Motor neuron (in vitro differentiated cells): ENCODE measurements at regions not wholly inside any gene's neighbourhood (a gene's known extent, or its start where the extent isn't known, plus 50 kb on each side); places are given as distances from the start of the nearest gene placed in this dataset.
A peak's percentile ranks its signal among the peaks of the same experiment; 100 is the strongest.

Experiments
- ATAC-seq, 8 experiments: fragments of 200-7000 bp; cut with Tn5 transposase; replicated peaks in 6 of 8; 2 replicates each; pipeline ENCODE4 v1.8.0; 2021; ENCODE audit warnings: mild to moderate bottlenecking in 8 of 8, moderate library complexity in 8 of 8
- H3K27ac ChIP-seq, 2 donors: fragments of 250-450 bp; sonication (Bioruptor Pico); 2 replicates each; pipeline ENCODE4 v1.9.0; 2021; ENCODE audit warnings: antibody characterized with exemption in 2 of 2, mild to moderate bottlenecking in 2 of 2, moderate library complexity in 1 of 2
- H3K4me1 ChIP-seq, 2 donors: fragments of 250-450 bp; sonication (Bioruptor Pico); replicated peaks in 1 of 2; 2 replicates each; pipeline ENCODE4 v1.6.1; 2021; ENCODE audit warnings: antibody characterized with exemption in 2 of 2, mild to moderate bottlenecking in 2 of 2, moderate library complexity in 1 of 2
- H3K4me3 ChIP-seq, 5 donors: fragments of 250-450 bp; sonication (Bioruptor Pico); 2 replicates each; pipeline ENCODE4 v1.9.0; 2021; ENCODE audit warnings: antibody characterized with exemption in 5 of 5, mild to moderate bottlenecking in 5 of 5, moderate library complexity in 4 of 5
- whole genome bisulfite sequencing, 10 experiments: fragments of 450-650 bp; shearing (Covaris generic); methylation state at CpG; one replicate each; pipeline ENCODE4 v1.0.0; 2022; 5-methylcytosine and 5-hydroxymethylcytosine counted together
- in situ Hi-C, 9 experiments: fragments of 400-800 bp; cut with MboI; loops; one replicate each; pipeline ENCODE4 v1.15.0; 2021; ENCODE audit warnings: low sequenced_read_pairs in 9 of 9, low pct_unique_long_range_greater_than_20kb in 2 of 9; ENCODE audit not compliant: unreplicated experiment in 9 of 9

DNA sequence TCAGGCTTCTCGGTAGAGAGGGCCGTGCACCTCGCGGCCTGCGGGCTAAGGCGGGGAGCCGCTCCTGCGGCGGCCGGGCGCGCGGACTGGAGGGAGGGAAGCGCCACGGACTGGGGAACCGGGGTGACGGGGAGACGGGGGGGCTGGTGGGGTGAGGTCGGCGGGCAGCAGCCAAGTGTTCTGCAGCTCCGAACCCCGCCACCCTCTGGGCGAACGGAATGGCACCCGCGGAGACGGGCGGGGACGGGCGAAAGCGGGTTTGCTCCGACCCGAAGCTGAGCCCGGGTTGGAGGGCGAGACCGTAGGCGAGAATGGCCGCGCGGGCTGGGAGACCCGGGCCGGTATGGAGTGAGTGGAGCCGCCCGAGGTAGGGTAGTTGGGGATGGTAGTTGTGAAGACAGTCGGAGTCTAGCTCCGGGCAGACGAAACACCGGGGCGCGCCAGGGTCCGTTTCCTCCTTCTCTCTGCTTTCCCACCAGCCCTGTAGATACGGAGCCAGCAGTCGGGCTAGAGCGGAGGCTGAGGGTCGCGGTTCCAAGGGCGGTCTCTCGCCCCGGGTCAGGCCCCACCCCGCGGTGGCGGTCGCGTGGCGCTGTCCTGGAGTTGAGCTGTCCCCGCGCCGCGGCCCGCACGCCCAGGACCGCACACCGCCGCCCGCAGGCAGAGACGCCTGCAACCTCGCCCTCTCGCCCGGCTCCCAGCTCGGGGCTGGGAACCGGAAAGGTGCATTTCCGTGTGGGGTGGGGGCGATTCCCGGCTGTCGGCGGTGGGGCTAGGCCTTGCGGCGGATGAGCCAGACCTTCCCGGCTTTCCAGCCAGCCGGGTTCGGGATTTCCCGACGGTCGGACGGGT, 160.3 kb upstream of the SIX2 start:
- WGBS, 10 experiments = 0 to 17% (median 3%) methylated on average over 3 to 5 of the region's 95 CpGs; no CpG with 5 or more reads in 7 of the 10 experiments
- no peak overlapping the region for H3K27ac ChIP-seq
- in situ Hi-C loops = no loop called here
- peak; percentile 47 to 77 (median 66) for ATAC-seq
- H3K4me1 ChIP-seq = no peaks in the 10 kb centered on the region
- H3K4me3 ChIP-seq = peak overlapping the region; percentile 15 to 32 (median 29)

DNA sequence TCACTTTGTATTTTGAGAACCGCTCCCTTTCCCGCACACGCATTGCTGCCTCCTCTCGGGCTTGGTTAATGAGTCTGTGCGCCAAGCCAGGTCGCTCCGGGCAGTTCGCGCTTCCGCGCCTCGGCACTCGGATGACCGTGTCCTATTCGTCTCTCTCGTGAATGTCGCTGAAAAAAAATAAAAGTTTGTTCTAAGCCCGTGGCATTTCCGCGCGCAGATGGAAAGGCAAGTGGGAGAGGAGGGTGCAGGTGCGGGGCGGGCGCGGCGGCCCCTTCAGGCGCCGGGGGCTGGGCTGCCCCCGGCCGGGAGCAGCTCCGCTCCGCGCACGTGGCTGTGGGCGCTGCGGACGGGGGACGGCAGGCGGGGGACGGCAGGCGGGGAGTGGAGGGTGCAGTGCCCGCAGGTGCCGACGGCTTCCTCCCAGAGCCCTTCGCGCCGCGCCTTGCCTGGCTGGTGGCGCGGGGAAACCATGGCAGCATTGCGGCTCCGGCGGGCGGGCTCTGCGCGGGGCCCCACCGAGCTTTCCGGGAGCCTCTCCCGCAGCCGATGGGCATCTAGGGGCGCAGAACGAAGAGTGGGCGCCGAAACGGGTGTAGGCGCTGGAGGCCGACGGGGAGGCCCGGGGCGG, 159.6 kb upstream of the SIX2 start:
- Histone ChIP-seq H3K27ac (no peak overlapping the region), H3K4me1 (no peaks in the 10 kb centered on the region), H3K4me3 (peak overlapping the region; percentile 15 to 32 (median 29))
- peak; percentile 6 to 72 (median 56) for ATAC-seq
- WGBS, 10 experiments = 0 to 36% (median 0%) methylated on average over 2 to 17 of the region's 70 CpGs; no CpG with 5 or more reads in 1 of the 10 experiments
- in situ Hi-C loops = no loop called here

DNA sequence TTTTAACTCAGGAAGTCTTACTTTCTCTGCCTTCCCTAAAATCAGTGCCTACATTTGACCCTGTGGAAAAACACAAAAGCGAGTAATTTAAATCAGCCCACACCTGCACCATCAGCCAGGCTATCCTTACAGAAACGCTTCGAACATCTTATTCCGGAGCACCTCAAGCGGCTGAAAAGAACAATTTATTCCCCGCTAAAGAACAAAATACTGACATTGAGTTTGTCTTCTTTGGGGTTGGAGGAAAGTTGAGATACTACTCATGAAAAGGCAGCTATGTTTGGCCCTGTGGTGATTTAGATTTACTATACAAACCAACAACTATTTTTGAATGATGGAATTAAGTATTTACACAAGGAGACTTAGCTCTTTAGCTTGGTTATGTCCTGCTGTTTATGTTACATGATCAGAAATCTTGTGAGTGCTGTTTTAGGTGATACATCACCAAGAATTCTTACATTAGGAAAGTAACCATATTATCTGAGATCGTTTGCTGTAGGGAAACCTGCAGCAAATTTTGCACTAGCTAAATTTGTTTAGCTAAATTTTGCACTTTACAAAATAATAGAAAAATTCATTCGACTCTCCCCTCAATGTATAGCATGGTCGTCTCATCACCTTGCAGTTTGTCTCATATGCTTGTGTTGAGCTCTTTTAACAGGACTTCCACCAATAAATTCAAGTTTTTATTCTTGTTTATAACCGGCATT, 158.8 kb upstream of the SIX2 start:
- WGBS, 10 experiments = 10 to 72% (median 24%) methylated on average over 4 to 10 of the region's 10 CpGs

DNA sequence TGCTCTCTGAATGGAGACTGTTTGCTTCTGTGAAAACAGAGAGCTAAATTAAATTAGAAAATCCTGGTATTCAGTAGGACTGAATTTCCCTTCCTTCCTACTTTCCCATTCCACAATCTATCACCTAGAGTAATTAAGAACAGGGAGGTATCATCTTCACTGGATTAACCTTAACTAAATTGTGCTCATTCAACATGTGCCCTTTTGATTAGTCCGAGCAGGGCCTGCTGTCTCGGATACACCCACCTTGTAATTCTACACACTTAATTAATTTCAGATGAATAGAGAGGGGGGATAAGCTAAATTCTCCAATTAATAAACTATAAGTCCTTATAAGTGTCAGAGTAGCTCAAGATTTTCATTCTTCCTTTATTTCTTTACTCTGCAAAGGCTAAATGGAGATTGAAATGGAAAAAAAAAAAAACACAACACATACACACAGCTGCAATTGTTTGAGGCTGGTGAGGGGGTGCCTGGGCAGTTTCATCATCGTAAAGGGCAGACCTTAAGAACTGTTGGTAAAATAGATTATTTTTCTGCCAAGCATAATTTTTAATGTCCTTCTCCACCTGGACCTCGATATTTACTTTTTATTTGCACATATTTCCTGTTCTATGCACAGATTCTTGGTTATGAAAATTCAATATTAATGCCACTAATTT, 157.1 kb upstream of the SIX2 start:
- in situ Hi-C loops = no loop called here
- 42 to 92% (median 74%) methylated on average over 2 to 4 of the region's 4 CpGs; no CpG with 5 or more reads in 1 of the 10 experiments for WGBS, 10 experiments
- Histone ChIP-seq H3K4me1 (no peaks in the 10 kb centered on the region), H3K27ac (no peak overlapping the region), H3K4me3 (no peak overlapping the region)
- ATAC-seq = no peak

More for the DNA sequence above, 158.8 kb upstream of the SIX2 start:
- H3K4me1 ChIP-seq = no peaks in the 10 kb centered on the region
- no peak for ATAC-seq
- in situ Hi-C loops = no loop called here
- no peak overlapping the region for H3K4me3 ChIP-seq
- H3K27ac ChIP-seq = no peak overlapping the region

DNA sequence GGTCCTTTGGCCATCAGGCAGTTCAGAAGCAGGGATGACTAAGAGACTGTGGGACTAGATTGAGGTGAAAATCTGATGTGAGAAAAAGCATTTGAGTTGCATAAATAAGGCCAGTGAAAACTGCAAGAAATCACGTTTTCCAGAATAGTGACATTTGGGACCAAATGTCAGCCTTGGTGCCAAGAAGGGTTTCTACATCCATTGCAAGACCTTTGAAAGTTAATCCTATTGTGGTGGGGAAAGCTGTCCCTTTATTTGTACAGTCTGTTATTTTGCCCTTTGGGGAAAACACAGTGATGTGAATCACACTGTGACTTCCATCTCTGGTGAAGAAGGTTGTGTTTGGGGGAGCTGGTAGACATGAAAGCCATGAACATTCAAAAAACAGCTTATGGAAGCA, 153.5 kb upstream of the SIX2 start:
- ATAC-seq = no peak
- in situ Hi-C loops = no loop called here
- Histone ChIP-seq H3K4me3 (no peak overlapping the region), H3K4me1 (no peaks in the 10 kb centered on the region), H3K27ac (no peak overlapping the region)
- WGBS, 10 experiments = 57 to 70% (median 63%) methylated on average over 1 of the region's 1 CpG; no CpG with 5 or more reads in 6 of the 10 experiments

DNA sequence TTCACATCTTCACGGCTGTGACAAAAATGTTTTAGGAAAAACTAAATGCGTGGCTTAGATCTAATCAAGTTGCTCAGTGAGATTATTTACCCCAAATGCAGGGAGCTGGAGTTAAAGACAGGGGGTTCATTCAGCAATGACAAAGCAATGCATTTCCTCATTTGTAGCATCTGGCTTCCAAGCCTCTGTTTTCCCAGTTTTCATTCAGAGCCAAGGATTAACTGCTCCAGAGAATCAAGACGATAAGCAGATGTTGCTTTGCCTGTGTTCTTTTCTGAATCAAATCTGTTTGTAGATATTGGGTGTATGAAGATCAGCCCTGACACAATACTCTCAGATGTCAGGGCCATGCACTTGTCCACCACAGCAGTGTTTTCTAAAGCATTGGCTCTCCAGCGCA, 147.4 kb upstream of the SIX2 start:
- ATAC-seq = no peak
- in situ Hi-C loops = no loop called here
- H3K4me3 ChIP-seq = no peak overlapping the region
- H3K27ac ChIP-seq = no peak overlapping the region
- H3K4me1 ChIP-seq = no peaks in the 10 kb centered on the region
- 42 to 100% (median 77%) methylated on average over 1 to 4 of the region's 4 CpGs; no CpG with 5 or more reads in 3 of the 10 experiments for whole genome bisulfite sequencing, 10 experiments

DNA sequence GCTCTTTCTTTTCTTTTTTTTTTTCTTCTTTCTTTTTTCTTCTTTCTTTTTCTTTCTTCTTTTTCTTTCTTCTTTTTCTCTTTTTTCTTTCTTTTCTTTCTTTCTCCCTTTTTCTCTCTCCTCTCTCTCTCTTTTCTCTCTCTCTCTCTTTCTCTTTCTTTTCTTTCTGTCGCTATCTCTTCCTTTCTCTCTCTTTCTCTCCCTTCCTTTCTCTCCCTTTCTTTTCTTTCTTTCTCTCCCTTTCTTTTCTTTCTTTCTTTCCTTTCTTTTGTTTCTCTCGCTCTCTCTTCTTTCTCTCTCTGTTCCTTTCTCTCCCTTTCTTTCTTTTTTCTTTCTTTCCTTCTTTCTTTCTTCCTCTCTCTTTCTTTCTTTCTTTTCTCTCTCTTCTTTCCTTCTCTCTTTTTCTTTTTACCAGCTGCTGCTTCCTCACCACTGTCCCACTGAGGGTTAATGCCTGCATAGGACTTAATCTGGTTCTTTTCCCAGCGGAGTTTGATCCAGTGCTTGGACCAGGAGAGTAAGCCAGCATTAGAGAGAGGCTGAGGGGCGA, 145.4 kb upstream of the SIX2 start:
- Histone ChIP-seq H3K4me3 (no peak overlapping the region), H3K27ac (no peak overlapping the region), H3K4me1 (no peaks in the 10 kb centered on the region)
- 32 to 78% (median 66%) methylated on average over 3 to 4 of the region's 4 CpGs for WGBS, 10 experiments
- in situ Hi-C loops = no loop called here
- no peak for ATAC-seq

DNA sequence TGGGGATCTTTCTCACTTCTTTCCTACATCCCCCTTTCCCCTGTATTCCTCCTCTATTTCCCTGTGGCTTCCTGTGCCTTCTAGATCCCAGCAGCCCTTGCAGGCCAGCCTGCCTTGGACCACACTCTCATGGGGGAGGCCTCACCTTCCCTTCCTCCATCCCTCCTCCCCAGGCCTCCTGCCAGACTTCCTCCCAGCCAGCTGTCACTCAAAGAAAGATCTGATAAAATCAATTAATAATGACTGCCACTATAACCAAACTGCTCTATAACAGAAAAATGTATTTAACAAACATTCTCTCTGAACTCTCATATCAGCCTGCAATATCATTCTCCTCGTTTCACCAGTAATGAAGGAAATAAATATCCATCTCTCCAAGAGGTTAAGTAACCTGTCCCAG, 144.9 kb upstream of the SIX2 start:
- no peak for ATAC-seq
- in situ Hi-C loops = no loop called here
- no peaks in the 10 kb centered on the region for H3K4me1 ChIP-seq
- no peak overlapping the region for H3K4me3 ChIP-seq
- no peak overlapping the region for H3K27ac ChIP-seq
- 26 to 80% (median 52%) methylated on average over 1 of the region's 1 CpG; no CpG with 5 or more reads in 1 of the 10 experiments for WGBS, 10 experiments

DNA sequence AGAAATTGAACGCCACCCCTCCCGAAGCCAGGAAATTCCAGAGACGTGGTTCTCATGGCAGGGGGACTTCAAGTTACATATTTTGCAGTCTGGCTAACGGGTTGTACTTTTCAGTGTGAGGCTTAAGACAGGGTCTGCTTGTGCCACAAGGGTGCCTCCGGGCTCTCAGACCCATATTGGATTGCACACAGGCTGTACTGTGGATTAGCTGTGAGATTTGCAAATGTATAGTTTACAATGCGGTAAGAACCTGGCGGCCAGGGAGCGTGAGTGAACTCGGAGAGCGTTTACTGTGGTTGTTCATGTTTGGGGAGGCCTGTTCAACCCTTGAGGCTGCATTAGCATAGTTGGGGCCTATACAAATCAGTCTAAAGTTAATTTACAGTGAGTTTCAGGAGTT, 143.9 kb upstream of the SIX2 start:
- no peak for ATAC-seq
- H3K27ac ChIP-seq = no peak overlapping the region
- no peaks in the 10 kb centered on the region for H3K4me1 ChIP-seq
- no peak overlapping the region for H3K4me3 ChIP-seq
- WGBS, 10 experiments = 55 to 94% (median 80%) methylated on average over 4 to 8 of the region's 10 CpGs; no CpG with 5 or more reads in 4 of the 10 experiments
- in situ Hi-C loops = no loop called here

DNA sequence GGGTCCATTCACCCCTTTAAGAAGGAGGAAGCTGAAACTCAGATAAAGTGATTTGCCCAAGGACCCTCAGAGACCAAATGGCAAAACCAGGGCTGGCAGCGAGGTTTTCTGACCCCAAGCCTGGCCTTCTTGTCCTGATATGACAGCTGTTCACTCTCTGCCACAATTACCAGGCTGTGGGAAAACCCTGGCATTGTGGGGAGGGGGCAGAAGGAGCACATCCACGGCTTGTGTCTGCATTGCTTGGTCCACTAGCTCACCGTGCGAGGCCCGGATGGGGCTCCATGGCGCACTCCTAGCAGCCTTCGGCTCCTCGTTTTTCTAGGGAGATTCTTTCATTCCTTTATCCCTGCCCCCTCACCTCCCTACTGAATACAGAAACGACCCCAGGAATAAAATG, 143.4 kb upstream of the SIX2 start:
- WGBS, 10 experiments = 58 to 93% (median 78%) methylated on average over 1 to 9 of the region's 9 CpGs; no CpG with 5 or more reads in 3 of the 10 experiments
- Histone ChIP-seq H3K27ac (no peak overlapping the region), H3K4me3 (no peak overlapping the region), H3K4me1 (no peaks in the 10 kb centered on the region)
- in situ Hi-C loops = no loop called here
- ATAC-seq = no peak

DNA sequence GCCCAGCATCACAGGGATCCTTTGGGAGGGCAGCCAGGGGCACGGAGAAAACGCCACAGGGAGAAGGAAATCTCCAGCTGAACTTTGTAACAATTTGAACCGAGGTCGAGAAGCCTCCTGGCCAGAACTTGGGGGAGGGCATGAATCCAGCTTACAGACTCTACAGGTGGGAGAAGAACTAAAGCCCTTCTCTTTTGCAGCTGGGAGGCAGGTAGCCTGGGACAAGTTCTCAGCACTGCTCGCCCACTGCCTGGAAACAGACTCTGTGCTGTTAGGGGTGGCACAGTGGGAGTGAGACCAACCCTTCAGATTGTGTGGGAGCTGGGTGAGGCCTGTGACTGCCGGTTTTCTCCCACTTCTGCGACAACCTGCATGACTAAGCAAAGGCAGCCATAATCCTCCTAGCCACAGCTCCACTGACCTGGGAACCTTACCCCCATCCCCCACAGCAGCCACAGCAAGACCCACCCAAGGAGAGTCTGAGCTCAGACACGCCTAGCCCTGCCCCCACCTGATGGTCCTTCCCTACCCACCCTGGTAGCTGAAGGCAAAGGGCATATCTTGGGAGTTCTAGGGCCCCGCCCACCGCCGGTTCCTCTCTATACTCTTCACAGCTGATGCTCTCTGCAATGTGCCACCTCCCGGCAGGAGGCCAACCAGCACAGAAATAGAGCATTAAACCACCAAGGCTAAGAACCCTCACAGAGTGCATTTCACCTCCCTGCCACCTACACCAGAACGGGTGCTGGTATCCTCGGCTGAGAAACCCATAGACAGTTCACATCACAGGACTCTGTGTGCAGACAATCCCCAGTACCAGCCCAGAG, 136.0 kb upstream of the SIX2 start:
- H3K4me3 ChIP-seq = no peak overlapping the region
- H3K27ac ChIP-seq = no peak overlapping the region
- H3K4me1 ChIP-seq = no peaks in the 10 kb centered on the region
- ATAC-seq = no peak
- in situ Hi-C loops = no loop called here
- WGBS, 10 experiments = 0 to 100% (median 68%) methylated on average over 1 to 6 of the region's 14 CpGs; no CpG with 5 or more reads in 1 of the 10 experiments
